GM12878 (cell line): ENCODE measurements at regions not wholly inside any gene's neighbourhood (a gene's known extent, or its start where the extent isn't known, plus 50 kb on each side); places are given as distances from the start of the nearest gene placed in this dataset.

Experiments
- E2F8 ChIP-seq: fragments of 450-650 bp; IDR thresholded peaks from 2 replicates; pipeline ENCODE4 v1.6.1; 2018; ENCODE audit warnings: mild to moderate bottlenecking, low read depth, moderate library complexity; ENCODE audit not compliant: partially characterized antibody

- TF ChIP-seq E2F8: no peak
These were observed 49.9 kb upstream of the CCDC91 start (continued) for GRCh38 chr12:28140404-28140803.
